ENCODE measurements at regions not wholly inside any gene's neighbourhood (a gene's known extent, or its start where the extent isn't known, plus 50 kb on each side); places are given as distances from the start of the nearest gene placed in this dataset.

- Histone ChIP-seq H3K36me3 (ENCODE audit: control insufficient read depth, insufficient read depth, low read length) (no peaks in the 10 kb centered on the region), H3K27ac (ENCODE audit: low read length) (no peak overlapping the region), H3K27me3 (ENCODE audit: control insufficient read depth, insufficient read depth, low read length) (no peaks in the 10 kb centered on the region), H3K9me3 (ENCODE audit: control insufficient read depth, insufficient read depth, low read depth, low read length) (no peaks in the 10 kb centered on the region), H3K4me1 (ENCODE audit: control insufficient read depth, insufficient read depth, low read length) (no peaks in the 10 kb centered on the region), H3K4me3 (ENCODE audit: low read depth in 2 of 2, low read length in 2 of 2) (no peak overlapping the region)
- BruUV-seq (replicated peaks) = no TSS peak
- intact Hi-C loops (cut with micrococcal nuclease; ENCODE audit: unreplicated experiment) = no loop called here
- no peak for TF ChIP-seq CTCF (IDR thresholded peaks at IDR 0.05)
- TF ChIP-seq TCF7L2 (IDR thresholded peaks at IDR 0.05; ENCODE audit: low read depth, low read length) = no peak
- TF ChIP-seq POLR2AphosphoS5 (IDR thresholded peaks at IDR 0.05; ENCODE audit: low read depth, low read length) = no peak
- POLR2A ChIA-PET = no interaction called here
- in situ Hi-C loops (cut with HindIII; ENCODE audit: low pct_unique_long_range_greater_than_20kb, low sequenced_read_pairs) = no loop called here
- no peak for DNase-seq (ENCODE audit: low read depth, low spot score)
- CTCF ChIA-PET = no interaction called here
- no peak for ATAC-seq
Measured at GRCh38 chr4:28755081-28755480, 1894.4 kb downstream of the STIM2 start.

- Histone ChIP-seq H3K4me3 (ENCODE audit: low read depth in 2 of 2, low read length in 2 of 2) (no peak overlapping the region), H3K36me3 (ENCODE audit: control insufficient read depth, insufficient read depth, low read length) (no peaks in the 10 kb centered on the region), H3K27me3 (ENCODE audit: control insufficient read depth, insufficient read depth, low read length) (no peaks in the 10 kb centered on the region), H3K27ac (ENCODE audit: low read length) (no peak overlapping the region), H3K9me3 (ENCODE audit: control insufficient read depth, insufficient read depth, low read depth, low read length) (no peaks in the 10 kb centered on the region), H3K4me1 (ENCODE audit: control insufficient read depth, insufficient read depth, low read length) (no peaks in the 10 kb centered on the region)
- DNase-seq (ENCODE audit: low read depth, low spot score) (no peak), ATAC-seq (no peak)
- ChIA-PET CTCF (no interaction called here), POLR2A (no interaction called here)
- in situ Hi-C loops (cut with HindIII; ENCODE audit: low pct_unique_long_range_greater_than_20kb, low sequenced_read_pairs) (no loop called here), intact Hi-C loops (cut with micrococcal nuclease; ENCODE audit: unreplicated experiment) (no loop called here)
- no TSS peak for BruUV-seq (replicated peaks)
- TF ChIP-seq REST (IDR thresholded peaks at IDR 0.05; ENCODE audit: insufficient read depth in 1 of 2, low read depth in 2 of 2, low read length in 1 of 2) (no peak), TCF7L2 (IDR thresholded peaks at IDR 0.05; ENCODE audit: low read depth, low read length) (no peak), SIN3A (IDR thresholded peaks at IDR 0.05; ENCODE audit: borderline replicate concordance, insufficient read depth, low read depth, low read length) (no peak)
Measured at GRCh38 chr4:28759064-28759463, 1898.4 kb downstream of the STIM2 start.

GRCh38 chr4:28760003-28760402 lies 1899.4 kb downstream of the STIM2 start:
- in situ Hi-C loops (cut with HindIII; ENCODE audit: low pct_unique_long_range_greater_than_20kb, low sequenced_read_pairs) = no loop called here
- no TSS peak for BruUV-seq (replicated peaks)

More at GRCh38 chr4:28760003-28760402, 1899.4 kb downstream of the STIM2 start:
- Histone ChIP-seq H3K9me3 (ENCODE audit: control insufficient read depth, insufficient read depth, low read depth, low read length) (no peaks in the 10 kb centered on the region), H3K4me1 (ENCODE audit: control insufficient read depth, insufficient read depth, low read length) (no peaks in the 10 kb centered on the region), H3K27ac (ENCODE audit: low read length) (no peak overlapping the region), H3K36me3 (ENCODE audit: control insufficient read depth, insufficient read depth, low read length) (no peaks in the 10 kb centered on the region), H3K27me3 (ENCODE audit: control insufficient read depth, insufficient read depth, low read length) (no peaks in the 10 kb centered on the region), H3K4me3 (ENCODE audit: low read depth in 2 of 2, low read length in 2 of 2) (no peak overlapping the region)
- CTCF ChIA-PET = no interaction called here
- intact Hi-C loops (cut with micrococcal nuclease; ENCODE audit: unreplicated experiment) = no loop called here
- no peak for DNase-seq (ENCODE audit: low read depth, low spot score)
- no peak for ATAC-seq
- POLR2A ChIA-PET = no interaction called here
- no peak for TF ChIP-seq TCF7L2 (IDR thresholded peaks at IDR 0.05; ENCODE audit: low read depth, low read length)
- TF ChIP-seq CTCF (IDR thresholded peaks at IDR 0.05) = no peak
- TF ChIP-seq POLR2AphosphoS5 (IDR thresholded peaks at IDR 0.05; ENCODE audit: low read depth, low read length) = no peak
- TF ChIP-seq SIN3A (IDR thresholded peaks at IDR 0.05; ENCODE audit: borderline replicate concordance, insufficient read depth, low read depth, low read length) = no peak
- TF ChIP-seq REST (IDR thresholded peaks at IDR 0.05; ENCODE audit: insufficient read depth in 1 of 2, low read depth in 2 of 2, low read length in 1 of 2) = no peak

All from Panc1 (cell line).